NCI-H1092 (cell line): ENCODE measurements at regions not wholly inside any gene's neighbourhood (a gene's known extent, or its start where the extent isn't known, plus 50 kb on each side); places are given as distances from the start of the nearest gene placed in this dataset.

ENCODE experiments used
- DNase-seq: peaks from one replicate; lab custom pipeline; 2025; lab: John Stamatoyannopoulos, UW

- no peak for DNase-seq
Measured at GRCh38 chr12:60872219-60872618, 1276.4 kb downstream of the SLC16A7 start.

- DNase-seq = no peak
Measured at GRCh38 chr12:60872850-60873713, 1277.3 kb downstream of the SLC16A7 start.

GRCh38 chr12:60874091-60874490 lies 1278.3 kb downstream of the SLC16A7 start:
- no peak for DNase-seq

GRCh38 chr12:60920841-60921495 lies 1325.1 kb downstream of the SLC16A7 start:
- no peak for DNase-seq

GRCh38 chr12:60921541-60921940 lies 1325.7 kb downstream of the SLC16A7 start:
- no peak for DNase-seq

- DNase-seq = no peak
Measured at GRCh38 chr12:60926256-60926655, 1330.4 kb downstream of the SLC16A7 start.

GRCh38 chr12:60930151-60930550 lies 1330.1 kb upstream of the USP15 start:
- DNase-seq = no peak

- no peak for DNase-seq
Measured at GRCh38 chr12:60935981-60936761, 1324.0 kb upstream of the USP15 start.

GRCh38 chr12:60947533-60947932 lies 1312.7 kb upstream of the USP15 start:
- DNase-seq = no peak

GRCh38 chr12:60967128-60967527 lies 1293.1 kb upstream of the USP15 start:
- no peak for DNase-seq

GRCh38 chr12:60977966-60978365 lies 1282.2 kb upstream of the USP15 start:
- no peak for DNase-seq

- no peak for DNase-seq
Measured at GRCh38 chr12:60980558-60980957, 1279.6 kb upstream of the USP15 start.

GRCh38 chr12:60981473-60981872 lies 1278.7 kb upstream of the USP15 start:
- DNase-seq = no peak

GRCh38 chr12:60992087-60992486 lies 1268.1 kb upstream of the USP15 start:
- no peak for DNase-seq

GRCh38 chr12:60995256-60995825 lies 1264.9 kb upstream of the USP15 start:
- DNase-seq = no peak

- no peak for DNase-seq
Measured at GRCh38 chr12:60997869-60998378, 1262.3 kb upstream of the USP15 start.

- DNase-seq = no peak
Measured at GRCh38 chr12:61009192-61009591, 1251.0 kb upstream of the USP15 start.

GRCh38 chr12:61011767-61012423 lies 1248.3 kb upstream of the USP15 start:
- no peak for DNase-seq

- DNase-seq = no peak
Measured at GRCh38 chr12:61018571-61018970, 1241.6 kb upstream of the USP15 start.

- DNase-seq = no peak
Measured at GRCh38 chr12:61023231-61023630, 1237.0 kb upstream of the USP15 start.

GRCh38 chr12:61029516-61029915 lies 1230.7 kb upstream of the USP15 start:
- no peak for DNase-seq

GRCh38 chr12:61037792-61038191 lies 1222.4 kb upstream of the USP15 start:
- DNase-seq = no peak
